GM23338 (cell line): ENCODE measurements at regions not wholly inside any gene's neighbourhood (a gene's known extent, or its start where the extent isn't known, plus 50 kb on each side); places are given as distances from the start of the nearest gene placed in this dataset.

Experiments
- ATAC-seq: fragments of 200-7000 bp; cut with Tn5 transposase; 3 replicates; pipeline ENCODE4 v1.9.1; 2020
- DNase-seq: peaks from one replicate; pipeline ENCODE4 v3.0.0-alpha.2; 2015; ENCODE audit warnings: low spot score
- H2AFZ ChIP-seq: fragments of 200-600 bp; sonication (generic); 2 replicates; pipeline ENCODE4 v1.8.0; 2016; ENCODE audit warnings: antibody characterized with exemption, mild to moderate bottlenecking, moderate library complexity
- H3F3A ChIP-seq: fragments of 200-600 bp; sonication (generic); replicated peaks from 2 replicates; pipeline ENCODE4 v1.8.0; 2017; ENCODE audit warnings: antibody characterized with exemption, mixed run types, low read depth
- H3K27ac ChIP-seq: fragments of 200-600 bp; sonication (generic); 2 replicates; pipeline ENCODE4 v1.6.1; 2016; ENCODE audit warnings: low read depth
- H3K27me3 ChIP-seq: fragments of 200-600 bp; sonication (generic); 2 replicates; pipeline ENCODE4 v1.8.0; 2016; ENCODE audit warnings: mild to moderate bottlenecking, mixed run types, moderate library complexity; ENCODE audit not compliant: insufficient read depth
- H3K36me3 ChIP-seq: fragments of 200-600 bp; sonication (generic); 2 replicates; pipeline ENCODE4 v1.8.0; 2016; ENCODE audit warnings: mild to moderate bottlenecking; ENCODE audit not compliant: insufficient read depth
- H3K4me1 ChIP-seq: fragments of 200-600 bp; sonication (generic); 2 replicates; pipeline ENCODE4 v1.8.0; 2016; ENCODE audit warnings: mild to moderate bottlenecking, moderate library complexity; ENCODE audit not compliant: insufficient read depth
- H3K4me2 ChIP-seq: fragments of 200-600 bp; sonication (generic); 2 replicates; pipeline ENCODE4 v1.7.1; 2017; ENCODE audit warnings: mixed run types
- H3K4me3 ChIP-seq: fragments of 200-600 bp; sonication (generic); 2 replicates; pipeline ENCODE4 v1.6.1; 2016; ENCODE audit warnings: mixed run types
- H3K79me2 ChIP-seq: fragments of 200-600 bp; sonication (generic); replicated peaks from 2 replicates; pipeline ENCODE4 v1.8.0; 2017; ENCODE audit warnings: mild to moderate bottlenecking; ENCODE audit not compliant: insufficient read depth
- H3K9me2 ChIP-seq: fragments of 200-600 bp; sonication (generic); 2 replicates; pipeline ENCODE4 v1.8.0; 2017; ENCODE audit not compliant: insufficient read depth
- H4K20me1 ChIP-seq: fragments of 200-600 bp; sonication (generic); replicated peaks from 2 replicates; pipeline ENCODE4 v1.8.0; 2017; ENCODE audit warnings: mild to moderate bottlenecking; ENCODE audit not compliant: insufficient read depth
- H3K27ac Mint-ChIP-seq: 2 replicates; pipeline ENCODE4 v1.8.0; 2020; ENCODE audit warnings: inconsistent platforms, mild to moderate bottlenecking, moderate library complexity, mixed read lengths
- H3K27me3 Mint-ChIP-seq: 3 replicates; pipeline ENCODE4 v1.8.0; 2022; ENCODE audit warnings: low read depth, mild to moderate bottlenecking, moderate library complexity, mixed read lengths, inconsistent platforms; ENCODE audit not compliant: insufficient read depth, poor library complexity
- H3K36me3 Mint-ChIP-seq: 3 replicates; pipeline ENCODE4 v1.8.0; 2021; ENCODE audit warnings: low read depth, mild to moderate bottlenecking, inconsistent platforms, moderate library complexity, mixed read lengths
- H3K4me1 Mint-ChIP-seq: 3 replicates; pipeline ENCODE4 v1.8.0; 2020; ENCODE audit warnings: mild to moderate bottlenecking, inconsistent platforms, mixed read lengths
- H3K4me3 Mint-ChIP-seq: 3 replicates; pipeline ENCODE4 v1.8.0; 2021; ENCODE audit warnings: moderate library complexity, mild to moderate bottlenecking, inconsistent platforms, mixed read lengths
- H3K9me3 Mint-ChIP-seq: 3 replicates; pipeline ENCODE4 v1.8.0; 2020; ENCODE audit warnings: moderate library complexity, mild to moderate bottlenecking, inconsistent platforms, mixed read lengths
- CREB1 ChIP-seq: fragments of 250-450 bp; sonication (Bioruptor Pico); IDR thresholded peaks from 2 replicates; pipeline ENCODE4 v1.5.0; 2020; ENCODE audit warnings: low read depth, mild to moderate bottlenecking, moderate library complexity
- EZH2 ChIP-seq: fragments of 200-600 bp; sonication (generic); IDR thresholded peaks from one replicate; pipeline ENCODE4 v1.8.0; 2017; ENCODE audit warnings: antibody characterized with exemption, mild to moderate bottlenecking, low read depth; ENCODE audit not compliant: unreplicated experiment
- EZH2phosphoT487 ChIP-seq: fragments of 200-600 bp; sonication (generic); IDR thresholded peaks from one replicate; pipeline ENCODE4 v1.8.1; 2018; ENCODE audit warnings: antibody characterized with exemption; ENCODE audit not compliant: unreplicated experiment
- JUNB ChIP-seq: IDR thresholded peaks from one replicate; pipeline ENCODE4 v1.6.1; 2016; ENCODE audit warnings: antibody characterized with exemption; ENCODE audit not compliant: unreplicated experiment
- NANOG ChIP-seq: IDR thresholded peaks from 2 replicates; pipeline ENCODE4 v1.6.1; 2016; ENCODE audit warnings: antibody characterized with exemption, borderline replicate concordance
- POLR2AphosphoS5 ChIP-seq: IDR thresholded peaks from 2 replicates; pipeline ENCODE4 v1.6.1; 2016; ENCODE audit warnings: antibody characterized with exemption, low read depth
- STAT1 ChIP-seq: IDR thresholded peaks from one replicate; pipeline ENCODE4 v1.6.1; 2016; ENCODE audit warnings: antibody characterized with exemption; ENCODE audit not compliant: unreplicated experiment
- ZNF114 ChIP-seq: fragments of 250-450 bp; sonication (Bioruptor Pico); IDR thresholded peaks from 2 replicates; pipeline ENCODE4 v1.5.0; 2020; ENCODE audit warnings: mild to moderate bottlenecking, moderate library complexity
- ZNF331 ChIP-seq: fragments of 250-450 bp; sonication (Bioruptor Pico); IDR thresholded peaks from 2 replicates; pipeline ENCODE4 v1.5.0; 2020; ENCODE audit warnings: low read depth, mild to moderate bottlenecking, moderate library complexity
- TF ChIP-seq, protein P1 (sequence below), 2 experiments: fragments of 200-600 bp in 1 of 2; sonication (generic) in 1 of 2; conservative IDR thresholded peaks; 2 replicates each; pipeline versions ENCODE4 v1.5.1 to v1.6.1; 2016 to 2017; ENCODE audit warnings: antibody characterized with exemption in 2 of 2, low read depth in 2 of 2, mild to moderate bottlenecking in 2 of 2, moderate library complexity in 1 of 2
- TF ChIP-seq, protein P2 (sequence below): IDR thresholded peaks from one replicate; pipeline ENCODE4 v1.6.1; 2018; ENCODE audit warnings: antibody characterized with exemption; ENCODE audit not compliant: unreplicated experiment
- TF ChIP-seq, protein P3 (sequence below): IDR thresholded peaks from 2 replicates; pipeline ENCODE4 v1.6.1; 2016; ENCODE audit warnings: antibody characterized with exemption
- TF ChIP-seq, protein P4 (sequence below): fragments of 250-450 bp; sonication (Bioruptor Pico); IDR thresholded peaks from 2 replicates; pipeline ENCODE4 v1.5.0; 2020; ENCODE audit warnings: mild to moderate bottlenecking, moderate library complexity

DNA sequence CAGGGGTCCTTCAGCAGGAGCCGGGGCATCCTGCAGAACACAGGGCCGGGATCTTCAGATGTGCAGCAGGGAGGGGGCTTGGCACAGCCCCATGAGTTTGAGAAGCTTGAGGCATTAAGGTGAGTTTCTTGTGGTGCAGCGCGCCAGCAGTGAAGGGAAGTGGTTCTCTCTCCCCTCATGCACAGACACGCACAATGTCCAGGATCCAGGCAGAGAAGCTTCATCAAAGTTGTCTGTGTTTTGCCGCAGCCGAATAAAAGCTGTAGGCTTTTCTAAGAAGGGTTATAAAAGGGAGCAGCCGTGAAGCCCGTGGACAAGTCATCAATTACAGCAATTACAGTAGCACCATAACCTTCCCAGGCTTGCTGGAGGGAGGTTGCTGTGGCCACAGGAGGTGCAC lies 491.0 kb upstream of the CDH4 start:
- TF ChIP-seq, protein P1, sequence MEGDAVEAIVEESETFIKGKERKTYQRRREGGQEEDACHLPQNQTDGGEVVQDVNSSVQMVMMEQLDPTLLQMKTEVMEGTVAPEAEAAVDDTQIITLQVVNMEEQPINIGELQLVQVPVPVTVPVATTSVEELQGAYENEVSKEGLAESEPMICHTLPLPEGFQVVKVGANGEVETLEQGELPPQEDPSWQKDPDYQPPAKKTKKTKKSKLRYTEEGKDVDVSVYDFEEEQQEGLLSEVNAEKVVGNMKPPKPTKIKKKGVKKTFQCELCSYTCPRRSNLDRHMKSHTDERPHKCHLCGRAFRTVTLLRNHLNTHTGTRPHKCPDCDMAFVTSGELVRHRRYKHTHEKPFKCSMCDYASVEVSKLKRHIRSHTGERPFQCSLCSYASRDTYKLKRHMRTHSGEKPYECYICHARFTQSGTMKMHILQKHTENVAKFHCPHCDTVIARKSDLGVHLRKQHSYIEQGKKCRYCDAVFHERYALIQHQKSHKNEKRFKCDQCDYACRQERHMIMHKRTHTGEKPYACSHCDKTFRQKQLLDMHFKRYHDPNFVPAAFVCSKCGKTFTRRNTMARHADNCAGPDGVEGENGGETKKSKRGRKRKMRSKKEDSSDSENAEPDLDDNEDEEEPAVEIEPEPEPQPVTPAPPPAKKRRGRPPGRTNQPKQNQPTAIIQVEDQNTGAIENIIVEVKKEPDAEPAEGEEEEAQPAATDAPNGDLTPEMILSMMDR (conservative IDR thresholded peaks at IDR 0.05; ENCODE audit: low read depth in 2 of 2), result no peak
- TF ChIP-seq ZNF331 (CRISPR knock-in tag), result no peak
- no peak for TF ChIP-seq POLR2AphosphoS5
- TF ChIP-seq EZH2phosphoT487, result no peak
- TF ChIP-seq, protein P2, sequence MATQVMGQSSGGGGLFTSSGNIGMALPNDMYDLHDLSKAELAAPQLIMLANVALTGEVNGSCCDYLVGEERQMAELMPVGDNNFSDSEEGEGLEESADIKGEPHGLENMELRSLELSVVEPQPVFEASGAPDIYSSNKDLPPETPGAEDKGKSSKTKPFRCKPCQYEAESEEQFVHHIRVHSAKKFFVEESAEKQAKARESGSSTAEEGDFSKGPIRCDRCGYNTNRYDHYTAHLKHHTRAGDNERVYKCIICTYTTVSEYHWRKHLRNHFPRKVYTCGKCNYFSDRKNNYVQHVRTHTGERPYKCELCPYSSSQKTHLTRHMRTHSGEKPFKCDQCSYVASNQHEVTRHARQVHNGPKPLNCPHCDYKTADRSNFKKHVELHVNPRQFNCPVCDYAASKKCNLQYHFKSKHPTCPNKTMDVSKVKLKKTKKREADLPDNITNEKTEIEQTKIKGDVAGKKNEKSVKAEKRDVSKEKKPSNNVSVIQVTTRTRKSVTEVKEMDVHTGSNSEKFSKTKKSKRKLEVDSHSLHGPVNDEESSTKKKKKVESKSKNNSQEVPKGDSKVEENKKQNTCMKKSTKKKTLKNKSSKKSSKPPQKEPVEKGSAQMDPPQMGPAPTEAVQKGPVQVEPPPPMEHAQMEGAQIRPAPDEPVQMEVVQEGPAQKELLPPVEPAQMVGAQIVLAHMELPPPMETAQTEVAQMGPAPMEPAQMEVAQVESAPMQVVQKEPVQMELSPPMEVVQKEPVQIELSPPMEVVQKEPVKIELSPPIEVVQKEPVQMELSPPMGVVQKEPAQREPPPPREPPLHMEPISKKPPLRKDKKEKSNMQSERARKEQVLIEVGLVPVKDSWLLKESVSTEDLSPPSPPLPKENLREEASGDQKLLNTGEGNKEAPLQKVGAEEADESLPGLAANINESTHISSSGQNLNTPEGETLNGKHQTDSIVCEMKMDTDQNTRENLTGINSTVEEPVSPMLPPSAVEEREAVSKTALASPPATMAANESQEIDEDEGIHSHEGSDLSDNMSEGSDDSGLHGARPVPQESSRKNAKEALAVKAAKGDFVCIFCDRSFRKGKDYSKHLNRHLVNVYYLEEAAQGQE, result no peak
- TF ChIP-seq, protein P3, sequence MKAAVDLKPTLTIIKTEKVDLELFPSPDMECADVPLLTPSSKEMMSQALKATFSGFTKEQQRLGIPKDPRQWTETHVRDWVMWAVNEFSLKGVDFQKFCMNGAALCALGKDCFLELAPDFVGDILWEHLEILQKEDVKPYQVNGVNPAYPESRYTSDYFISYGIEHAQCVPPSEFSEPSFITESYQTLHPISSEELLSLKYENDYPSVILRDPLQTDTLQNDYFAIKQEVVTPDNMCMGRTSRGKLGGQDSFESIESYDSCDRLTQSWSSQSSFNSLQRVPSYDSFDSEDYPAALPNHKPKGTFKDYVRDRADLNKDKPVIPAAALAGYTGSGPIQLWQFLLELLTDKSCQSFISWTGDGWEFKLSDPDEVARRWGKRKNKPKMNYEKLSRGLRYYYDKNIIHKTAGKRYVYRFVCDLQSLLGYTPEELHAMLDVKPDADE, result no peak
- TF ChIP-seq ZNF114 (CRISPR knock-in tag), result no peak
- TF ChIP-seq STAT1, result no peak
- no peak for TF ChIP-seq NANOG
- TF ChIP-seq JUNB, result no peak
- no peak for TF ChIP-seq EZH2
- TF ChIP-seq, protein P4, sequence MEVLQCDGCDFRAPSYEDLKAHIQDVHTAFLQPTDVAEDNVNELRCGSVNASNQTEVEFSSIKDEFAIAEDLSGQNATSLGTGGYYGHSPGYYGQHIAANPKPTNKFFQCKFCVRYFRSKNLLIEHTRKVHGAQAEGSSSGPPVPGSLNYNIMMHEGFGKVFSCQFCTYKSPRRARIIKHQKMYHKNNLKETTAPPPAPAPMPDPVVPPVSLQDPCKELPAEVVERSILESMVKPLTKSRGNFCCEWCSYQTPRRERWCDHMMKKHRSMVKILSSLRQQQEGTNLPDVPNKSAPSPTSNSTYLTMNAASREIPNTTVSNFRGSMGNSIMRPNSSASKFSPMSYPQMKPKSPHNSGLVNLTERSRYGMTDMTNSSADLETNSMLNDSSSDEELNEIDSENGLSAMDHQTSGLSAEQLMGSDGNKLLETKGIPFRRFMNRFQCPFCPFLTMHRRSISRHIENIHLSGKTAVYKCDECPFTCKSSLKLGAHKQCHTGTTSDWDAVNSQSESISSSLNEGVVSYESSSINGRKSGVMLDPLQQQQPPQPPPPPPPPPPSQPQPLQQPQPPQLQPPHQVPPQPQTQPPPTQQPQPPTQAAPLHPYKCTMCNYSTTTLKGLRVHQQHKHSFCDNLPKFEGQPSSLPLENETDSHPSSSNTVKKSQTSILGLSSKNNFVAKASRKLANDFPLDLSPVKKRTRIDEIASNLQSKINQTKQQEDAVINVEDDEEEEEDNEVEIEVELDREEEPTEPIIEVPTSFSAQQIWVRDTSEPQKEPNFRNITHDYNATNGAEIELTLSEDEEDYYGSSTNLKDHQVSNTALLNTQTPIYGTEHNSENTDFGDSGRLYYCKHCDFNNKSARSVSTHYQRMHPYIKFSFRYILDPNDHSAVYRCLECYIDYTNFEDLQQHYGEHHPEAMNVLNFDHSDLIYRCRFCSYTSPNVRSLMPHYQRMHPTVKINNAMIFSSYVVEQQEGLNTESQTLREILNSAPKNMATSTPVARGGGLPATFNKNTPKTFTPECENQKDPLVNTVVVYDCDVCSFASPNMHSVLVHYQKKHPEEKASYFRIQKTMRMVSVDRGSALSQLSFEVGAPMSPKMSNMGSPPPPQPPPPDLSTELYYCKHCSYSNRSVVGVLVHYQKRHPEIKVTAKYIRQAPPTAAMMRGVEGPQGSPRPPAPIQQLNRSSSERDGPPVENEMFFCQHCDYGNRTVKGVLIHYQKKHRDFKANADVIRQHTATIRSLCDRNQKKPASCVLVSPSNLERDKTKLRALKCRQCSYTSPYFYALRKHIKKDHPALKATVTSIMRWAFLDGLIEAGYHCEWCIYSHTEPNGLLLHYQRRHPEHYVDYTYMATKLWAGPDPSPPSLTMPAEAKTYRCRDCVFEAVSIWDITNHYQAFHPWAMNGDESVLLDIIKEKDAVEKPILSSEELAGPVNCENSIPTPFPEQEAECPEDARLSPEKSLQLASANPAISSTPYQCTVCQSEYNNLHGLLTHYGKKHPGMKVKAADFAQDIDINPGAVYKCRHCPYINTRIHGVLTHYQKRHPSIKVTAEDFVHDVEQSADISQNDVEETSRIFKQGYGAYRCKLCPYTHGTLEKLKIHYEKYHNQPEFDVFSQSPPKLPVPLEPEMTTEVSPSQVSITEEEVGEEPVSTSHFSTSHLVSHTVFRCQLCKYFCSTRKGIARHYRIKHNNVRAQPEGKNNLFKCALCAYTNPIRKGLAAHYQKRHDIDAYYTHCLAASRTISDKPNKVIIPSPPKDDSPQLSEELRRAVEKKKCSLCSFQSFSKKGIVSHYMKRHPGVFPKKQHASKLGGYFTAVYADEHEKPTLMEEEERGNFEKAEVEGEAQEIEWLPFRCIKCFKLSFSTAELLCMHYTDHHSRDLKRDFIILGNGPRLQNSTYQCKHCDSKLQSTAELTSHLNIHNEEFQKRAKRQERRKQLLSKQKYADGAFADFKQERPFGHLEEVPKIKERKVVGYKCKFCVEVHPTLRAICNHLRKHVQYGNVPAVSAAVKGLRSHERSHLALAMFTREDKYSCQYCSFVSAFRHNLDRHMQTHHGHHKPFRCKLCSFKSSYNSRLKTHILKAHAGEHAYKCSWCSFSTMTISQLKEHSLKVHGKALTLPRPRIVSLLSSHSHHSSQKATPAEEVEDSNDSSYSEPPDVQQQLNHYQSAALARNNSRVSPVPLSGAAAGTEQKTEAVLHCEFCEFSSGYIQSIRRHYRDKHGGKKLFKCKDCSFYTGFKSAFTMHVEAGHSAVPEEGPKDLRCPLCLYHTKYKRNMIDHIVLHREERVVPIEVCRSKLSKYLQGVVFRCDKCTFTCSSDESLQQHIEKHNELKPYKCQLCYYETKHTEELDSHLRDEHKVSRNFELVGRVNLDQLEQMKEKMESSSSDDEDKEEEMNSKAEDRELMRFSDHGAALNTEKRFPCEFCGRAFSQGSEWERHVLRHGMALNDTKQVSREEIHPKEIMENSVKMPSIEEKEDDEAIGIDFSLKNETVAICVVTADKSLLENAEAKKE (CRISPR knock-in tag), result no peak
- no peak for TF ChIP-seq CREB1 (CRISPR knock-in tag)

More for the DNA sequence above, 491.0 kb upstream of the CDH4 start:
- no peaks in the 10 kb centered on the region for H3K79me2 ChIP-seq
- H3K27me3 Mint-ChIP-seq, result peaks cover 9% of the 10 kb centered on the region
- DNase-seq (no peak), ATAC-seq (no peak)
- peaks cover 3% of the 10 kb centered on the region; the same call in 1 of the 3 replicates for H3K4me1 Mint-ChIP-seq
- no peaks in the 10 kb centered on the region for H3K36me3 Mint-ChIP-seq
- H3K4me3 ChIP-seq, result no peak overlapping the region
- no peaks in the 10 kb centered on the region for H3K9me3 Mint-ChIP-seq
- H3F3A ChIP-seq, result no peaks in the 10 kb centered on the region
- no peak overlapping the region for H3K27ac ChIP-seq
- H3K4me2 ChIP-seq, result no peak overlapping the region
- no peaks in the 10 kb centered on the region for H4K20me1 ChIP-seq
- no peaks in the 10 kb centered on the region for H3K27me3 ChIP-seq
- no peaks in the 10 kb centered on the region for H3K9me2 ChIP-seq
- no peak overlapping the region for H2AFZ ChIP-seq
- no peaks in the 10 kb centered on the region for H3K4me1 ChIP-seq
- H3K27ac Mint-ChIP-seq, result no peak overlapping the region
- no peaks in the 10 kb centered on the region; the same call in 1 of the 2 replicates for H3K36me3 ChIP-seq
- H3K4me3 Mint-ChIP-seq, result no peak overlapping the region
